UCSD-AML1 (cell line): ENCODE measurements at regions not wholly inside any gene's neighbourhood (a gene's known extent, or its start where the extent isn't known, plus 50 kb on each side); places are given as distances from the start of the nearest gene placed in this dataset.

Source experiments
- DNase-seq: peaks from one replicate; lab custom pipeline; 2025; ENCODE audit not compliant: unreplicated experiment; lab: John Stamatoyannopoulos, UW

DNA sequence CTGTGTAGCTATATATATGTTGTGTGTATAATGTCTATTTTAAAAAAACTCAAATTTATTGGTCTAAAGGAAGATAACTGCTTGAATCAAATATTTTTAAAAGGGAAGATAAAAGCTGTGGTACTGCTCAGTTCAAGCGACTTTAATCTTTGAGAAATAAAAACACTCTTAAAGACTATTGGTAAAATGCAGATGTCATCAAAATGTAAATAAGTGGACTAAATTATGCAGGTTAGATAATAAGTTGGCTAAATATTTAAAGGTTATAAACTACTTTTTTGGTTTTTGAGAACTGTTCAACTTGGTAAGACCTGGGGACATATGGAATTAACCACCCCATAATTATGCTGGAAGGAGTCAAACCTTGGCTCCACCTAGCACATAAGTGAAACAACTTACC is 144.7 kb upstream of the ITM2A start:
- no peak for DNase-seq

DNA sequence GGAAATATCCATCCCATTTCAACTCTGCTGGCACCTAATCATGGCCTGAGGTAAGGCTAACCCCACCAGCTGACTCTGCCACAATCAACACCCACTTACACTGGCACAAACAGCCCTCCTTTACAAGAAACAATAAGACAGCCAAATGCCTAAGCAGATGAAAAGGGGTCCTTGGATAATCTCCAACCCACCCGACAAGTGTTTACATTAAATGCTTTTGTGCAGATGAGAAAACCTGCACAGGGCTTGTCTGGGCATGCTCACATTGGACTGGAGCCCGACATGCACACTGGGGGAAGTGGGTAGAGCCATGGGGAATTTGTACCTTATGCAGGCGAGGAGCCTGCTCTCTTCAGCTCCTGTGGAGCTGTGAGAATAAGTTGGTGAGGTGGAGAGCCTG is 138.9 kb upstream of the ITM2A start:
- no peak for DNase-seq

DNA sequence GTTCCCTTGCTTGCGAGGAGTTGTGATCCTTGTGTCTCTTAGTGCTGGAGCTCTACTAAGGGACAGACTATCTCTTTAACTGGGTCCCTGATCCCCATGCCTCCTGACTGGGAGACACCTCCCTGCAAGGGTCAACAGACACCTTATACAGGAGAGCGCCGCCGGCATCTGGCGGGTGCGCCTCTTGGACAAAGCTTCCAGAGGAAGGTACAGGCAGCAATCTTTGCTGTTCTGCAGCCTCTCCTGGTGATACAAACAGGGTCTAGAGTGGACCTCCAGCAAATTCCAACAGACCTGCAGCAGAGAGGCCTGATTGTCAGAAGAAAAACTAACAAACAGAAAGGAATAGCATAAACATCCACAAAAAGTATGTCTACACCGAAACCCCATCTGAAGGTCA is 115.6 kb upstream of the ITM2A start:
- DNase-seq, result no peak

DNA sequence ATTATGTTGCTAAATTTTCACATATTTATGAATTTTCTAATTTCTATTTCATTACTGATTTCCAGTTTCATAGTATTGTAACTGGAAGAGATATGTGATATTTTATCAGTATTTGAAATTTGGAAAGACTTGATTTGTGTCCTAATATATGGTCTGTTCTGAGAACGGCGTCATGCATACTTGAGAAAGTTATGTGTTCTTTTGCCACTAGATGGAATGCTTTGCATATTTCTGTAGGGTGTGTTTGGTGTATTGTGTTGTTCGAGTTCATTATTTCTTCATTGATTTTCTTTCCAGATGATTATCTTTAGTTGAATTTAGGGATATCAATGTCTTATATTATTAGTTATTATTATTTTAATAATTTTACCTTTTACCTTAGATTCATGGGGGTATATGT is 110.6 kb upstream of the ITM2A start:
- DNase-seq, result no peak

DNA sequence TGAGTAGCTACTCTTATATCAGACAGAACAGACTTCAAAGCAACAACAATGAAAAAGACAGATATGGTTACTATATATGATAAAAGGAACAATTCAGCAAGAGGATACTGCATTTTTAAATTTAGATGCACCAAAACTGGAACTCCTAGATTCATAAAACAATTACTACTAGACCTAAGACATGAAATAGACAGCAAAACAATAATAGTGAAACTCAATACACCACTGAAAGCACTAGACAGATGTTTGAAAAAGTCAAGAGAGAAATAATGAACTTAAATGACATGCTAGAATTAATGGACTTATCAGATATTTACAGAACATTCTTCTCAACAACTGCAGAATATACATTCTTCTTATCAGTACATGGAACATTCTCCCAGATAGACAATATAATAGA is 99.5 kb upstream of the ITM2A start:
- DNase-seq, result no peak

DNA sequence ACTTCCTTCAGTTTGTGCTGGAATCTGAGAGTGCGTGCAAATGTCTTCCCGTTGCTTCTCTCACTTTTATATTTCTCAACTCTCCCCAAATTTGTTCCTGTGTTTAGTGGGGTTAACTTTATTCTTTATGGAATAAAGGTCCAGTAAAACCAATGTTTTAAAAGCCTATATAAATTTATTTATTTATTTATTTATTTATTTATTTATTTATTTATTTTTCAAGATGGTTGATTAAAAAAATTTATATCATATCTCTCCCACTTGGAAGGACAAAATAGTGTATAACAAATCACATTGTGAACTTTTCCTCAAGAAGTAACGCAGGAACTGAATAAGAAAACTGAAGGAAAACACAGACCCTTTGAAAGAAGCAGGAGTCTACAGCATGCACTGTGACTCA is 95.3 kb upstream of the ITM2A start:
- no peak for DNase-seq

DNA sequence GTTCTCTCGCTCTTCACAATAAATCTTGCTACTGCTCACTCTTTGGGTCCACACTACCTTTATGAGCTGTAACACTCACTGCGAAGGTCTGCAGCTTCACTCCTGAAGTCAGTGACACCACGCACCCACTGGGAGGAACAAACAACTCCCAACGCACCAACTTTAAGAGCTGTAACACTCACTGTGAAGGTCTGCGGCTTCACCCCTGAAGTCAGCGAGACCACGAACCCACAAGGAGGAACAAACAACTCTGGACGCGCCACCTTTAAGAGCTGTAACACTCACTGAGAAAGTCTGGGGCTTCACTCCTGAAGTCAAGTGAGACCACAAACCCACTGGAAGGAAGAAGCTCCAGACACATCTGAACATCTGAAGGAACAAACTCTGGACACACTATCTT is 89.5 kb upstream of the ITM2A start:
- peak; percentile 10 for DNase-seq

DNA sequence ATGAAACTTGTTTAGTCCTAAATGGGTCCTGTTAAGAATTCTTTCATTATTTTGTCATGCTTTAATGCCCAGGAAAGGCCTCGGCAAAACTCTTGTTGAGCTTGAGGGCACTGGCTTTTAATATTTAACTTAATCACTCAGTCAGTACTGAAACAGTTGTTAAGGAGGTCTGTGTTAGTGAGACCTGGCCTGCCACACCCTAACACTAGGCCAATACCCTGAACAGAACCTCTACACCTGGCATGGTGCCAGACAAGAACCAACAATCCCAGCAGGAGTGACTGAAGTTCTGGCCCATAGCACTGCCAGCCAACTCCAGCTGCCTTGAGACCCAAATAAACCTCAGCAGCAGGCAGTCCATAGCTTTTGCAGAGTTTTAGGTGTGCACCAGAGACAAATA is 85.7 kb upstream of the ITM2A start:
- DNase-seq, result no peak

DNA sequence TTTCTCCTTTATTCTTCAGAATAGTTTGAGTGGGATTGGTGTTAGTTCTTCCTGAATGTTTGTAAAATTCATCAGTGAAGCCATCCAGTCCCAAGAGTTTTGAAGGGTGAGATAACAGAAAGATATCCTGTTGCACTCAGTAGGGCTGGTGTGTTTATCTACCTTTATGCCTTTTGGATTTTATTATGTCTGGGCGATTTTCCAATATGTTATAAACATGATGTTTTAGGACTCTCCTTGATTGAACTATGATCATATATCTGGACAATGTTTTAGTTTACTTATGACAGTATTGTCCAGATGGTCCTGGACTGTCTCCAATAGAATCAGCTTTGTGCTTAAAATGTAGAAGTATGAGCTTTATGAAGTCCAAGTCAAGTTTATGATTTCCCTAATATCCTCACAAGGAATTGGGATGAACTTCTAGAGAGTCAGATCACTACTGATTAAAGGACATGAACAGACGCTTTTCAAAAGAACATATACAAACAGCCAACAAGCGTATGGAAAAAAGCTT is 77.6 kb upstream of the ITM2A start:
- no peak for DNase-seq

DNA sequence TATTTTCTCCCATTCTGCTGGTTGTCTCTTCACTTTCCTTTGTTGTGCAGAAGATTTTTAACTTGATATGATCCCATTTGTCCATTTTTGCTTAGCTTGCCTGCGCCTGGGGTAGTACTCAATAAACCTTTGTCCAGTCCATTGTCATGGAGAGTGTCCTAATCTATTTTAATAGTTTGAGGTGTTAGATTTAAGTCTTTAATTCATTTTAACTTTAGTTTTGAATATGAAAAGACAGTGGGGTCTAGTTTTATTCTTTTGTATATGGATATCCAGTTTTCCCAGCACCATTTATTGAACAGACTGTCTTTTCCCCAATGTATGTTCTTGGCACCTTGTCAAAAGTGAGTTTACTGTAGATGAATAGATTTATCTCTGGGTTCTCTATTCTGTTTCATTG is 76.0 kb upstream of the ITM2A start:
- no peak for DNase-seq

DNA sequence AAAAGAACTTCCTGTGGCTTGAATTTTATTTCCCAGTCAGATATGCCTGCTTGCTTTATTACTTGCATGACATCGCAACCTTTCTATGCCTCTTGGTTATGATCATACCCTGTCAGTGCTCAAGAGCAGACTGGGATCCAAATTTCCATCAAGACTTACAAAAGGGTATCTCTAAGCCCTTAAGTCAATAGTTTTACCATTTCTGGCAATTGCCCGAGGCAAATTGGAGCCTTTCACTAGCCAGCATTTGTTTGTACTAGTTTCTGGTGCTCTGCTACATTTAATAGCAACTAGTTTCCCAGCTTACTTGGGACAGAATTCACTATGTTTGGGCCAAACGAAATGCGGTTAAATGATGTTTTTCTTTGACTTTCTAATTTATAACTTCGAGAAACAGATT is 73.2 kb upstream of the ITM2A start:
- no peak for DNase-seq
